HepG2 (cell line): ENCODE measurements at regions not wholly inside any gene's neighbourhood (a gene's known extent, or its start where the extent isn't known, plus 50 kb on each side); places are given as distances from the start of the nearest gene placed in this dataset.

Experiments
- ATAC-seq: fragments of 200-7000 bp; cut with Tn5 transposase; 3 replicates; pipeline ENCODE4 v1.9.1; 2020; ENCODE audit warnings: mild to moderate bottlenecking, moderate library complexity
- BruUV-seq: library from RNA; stranded (reverse); fragments of 400-500 nt; replicated peaks from 2 replicates; lab custom pipeline; 2021; lab: Mats Ljungman, UMichigan
- CTCF ChIA-PET: fragments of 300-600 bp; formaldehyde crosslinking; extraction: SDS; loops from one replicate; lab custom pipeline; 2021; ENCODE audit warnings: low total read pairs, inconsistent platforms, low intra/inter-chr PET ratio; lab: Yijun Ruan, JAX
- POLR2A ChIA-PET: fragments of 350-600 bp; sonication (Branson Sonifier 250); formaldehyde crosslinking; loops from one replicate; lab custom pipeline; 2020; ENCODE audit warnings: antibody characterized with exemption, inconsistent platforms; lab: Yijun Ruan, JAX
- DNase-seq: peaks from one replicate; pipeline ENCODE4 v3.0.0-alpha.2; 2015; ENCODE audit warnings: low spot score
- FAIRE-seq: peaks from 3 replicates; lab custom pipeline; 2011; peaks lifted over from hg19 to GRCh38; lab: Jason Lieb, UNC
- H2AFZ ChIP-seq: one replicate; pipeline ENCODE4 v1.6.1; 2011; ENCODE audit warnings: low read length, inconsistent platforms
- H3K27ac ChIP-seq: fragments of 300-600 bp; 3 replicates; pipeline ENCODE4 v1.8.0; 2011; ENCODE audit warnings: mixed run types, mild to moderate bottlenecking, mixed read lengths, low read length, inconsistent platforms; ENCODE audit not compliant: insufficient read depth; ENCODE audit errors: extremely low read length
- H3K27me3 ChIP-seq, 2 experiments: fragments of 200-600 bp in 1 of 2; 2 replicates in 1 of 2; 3 replicates in 1 of 2; pipeline versions ENCODE4 v1.6.0 to v1.8.0; 2011; ENCODE audit warnings: low read length in 2 of 2, mild to moderate bottlenecking in 2 of 2, moderate library complexity in 2 of 2, inconsistent platforms in 1 of 2; ENCODE audit not compliant: insufficient read depth in 2 of 2, control insufficient read depth in 1 of 2
- H3K36me3 ChIP-seq, 2 experiments: fragments of 200-600 bp in 1 of 2; replicated peaks in 1 of 2; 2 replicates in 1 of 2; 3 replicates in 1 of 2; pipeline versions ENCODE4 v1.5.1 to v1.8.0; 2011; ENCODE audit warnings: low read length in 2 of 2, inconsistent platforms in 1 of 2; ENCODE audit not compliant: insufficient read depth in 2 of 2, control insufficient read depth in 1 of 2
- H3K4me1 ChIP-seq: 2 replicates; pipeline ENCODE4 v1.5.1; 2012; ENCODE audit warnings: low read length, inconsistent platforms; ENCODE audit not compliant: insufficient read depth
- H3K4me2 ChIP-seq: 2 replicates; pipeline ENCODE4 v1.6.0; 2011; ENCODE audit warnings: low read depth, low read length, inconsistent platforms
- H3K4me3 ChIP-seq, 3 experiments: fragments of 200-600 bp in 1 of 3; sonication (generic), shearing (Covaris generic) in 1 of 3; replicated peaks in 1 of 3; 2 replicates each; pipeline ENCODE4 v1.5.1; 2011 to 2016; ENCODE audit warnings: low read length in 3 of 3, inconsistent platforms in 2 of 3, low read depth in 2 of 3, mild to moderate bottlenecking in 2 of 3, control low read depth in 1 of 3, mixed read lengths in 1 of 3; ENCODE audit not compliant: insufficient read depth in 1 of 3
- H3K79me2 ChIP-seq: one replicate; pipeline ENCODE4 v1.6.1; 2011; ENCODE audit warnings: low read length, inconsistent platforms; ENCODE audit not compliant: insufficient read depth
- H3K9ac ChIP-seq: 2 replicates; pipeline ENCODE4 v1.6.0; 2011; ENCODE audit warnings: mild to moderate bottlenecking, low read depth, low read length, inconsistent platforms; ENCODE audit not compliant: insufficient read depth
- H3K9me3 ChIP-seq: 2 replicates; pipeline ENCODE4 v1.5.1; 2012; ENCODE audit warnings: mild to moderate bottlenecking, low read length
- H4K20me1 ChIP-seq: 2 replicates; pipeline ENCODE4 v1.6.0; 2011; ENCODE audit warnings: inconsistent platforms, mild to moderate bottlenecking, low read length, moderate library complexity; ENCODE audit not compliant: insufficient read depth
- ARNTL ChIP-seq: sonication (generic); formaldehyde crosslinking; IDR thresholded peaks from 2 replicates; pipeline ENCODE4 v1.4.0; 2020; ENCODE audit warnings: mild to moderate bottlenecking, missing genetic modification reagents
- BHLHE40 ChIP-seq: IDR thresholded peaks from 2 replicates; pipeline ENCODE4 v1.6.1; 2011; ENCODE audit warnings: low read length, improper control_type of control experiment
- HDAC2 ChIP-seq: sonication (generic); formaldehyde crosslinking; IDR thresholded peaks from 2 replicates; pipeline ENCODE4 v1.4.0; 2020; ENCODE audit warnings: missing genetic modification reagents
- KMT2A ChIP-seq: sonication (generic); formaldehyde crosslinking; IDR thresholded peaks from 2 replicates; pipeline ENCODE4 v1.4.0; 2020; ENCODE audit warnings: missing genetic modification reagents
- NFATC3 ChIP-seq: sonication (generic); formaldehyde crosslinking; IDR thresholded peaks from 2 replicates; pipeline ENCODE4 v1.5.1; 2020; ENCODE audit warnings: mild to moderate bottlenecking, missing genetic modification reagents
- WIZ ChIP-seq: sonication (generic); formaldehyde crosslinking; IDR thresholded peaks from 2 replicates; pipeline ENCODE4 v1.5.1; 2020; ENCODE audit warnings: mild to moderate bottlenecking, missing genetic modification reagents
- ZNF543 ChIP-seq: sonication (generic); formaldehyde crosslinking; IDR thresholded peaks from 2 replicates; pipeline ENCODE4 v1.4.0; 2020; ENCODE audit warnings: mild to moderate bottlenecking, missing genetic modification reagents
- ZNF546 ChIP-seq: sonication (generic); formaldehyde crosslinking; conservative IDR thresholded peaks from 2 replicates; pipeline ENCODE4 v1.8.1; 2023; ENCODE audit warnings: mild to moderate bottlenecking, missing genetic modification reagents
- ZNF550 ChIP-seq: sonication (generic); formaldehyde crosslinking; IDR thresholded peaks from 2 replicates; pipeline ENCODE4 v1.4.0; 2020; ENCODE audit warnings: mild to moderate bottlenecking, missing genetic modification reagents, borderline replicate concordance
- ZNF562 ChIP-seq: sonication (generic); formaldehyde crosslinking; IDR thresholded peaks from 2 replicates; pipeline ENCODE4 v1.8.0; 2022; ENCODE audit warnings: missing genetic modification reagents, borderline replicate concordance
- WGBS: methylation state at CpG from one replicate; pipeline ENCODE4 v1.1.6; 2017; ENCODE audit warnings: low lambda C conversion rate; 5-methylcytosine and 5-hydroxymethylcytosine counted together
- in situ Hi-C: cut with HindIII; loops from 2 replicates; pipeline ENCODE4 v1.10.0; 2017; ENCODE audit warnings: low pct_unique_long_range_greater_than_20kb; ENCODE audit not compliant: extremely low pct_ligation_motif_present
- intact Hi-C: fragments of 100-400 bp; cut with micrococcal nuclease; formaldehyde crosslinking; loops from one replicate; pipeline ENCODE4 v1.10.0; 2022; ENCODE audit not compliant: unreplicated experiment
- TF ChIP-seq, protein P1 (sequence below): sonication (generic); formaldehyde crosslinking; IDR thresholded peaks from 2 replicates; pipeline ENCODE4 v1.8.1; 2023; ENCODE audit warnings: mild to moderate bottlenecking, moderate library complexity, missing genetic modification reagents
- TF ChIP-seq, protein P2 (sequence below): sonication (generic); formaldehyde crosslinking; IDR thresholded peaks from 2 replicates; pipeline ENCODE4 v1.4.0; 2020; ENCODE audit warnings: missing genetic modification reagents, borderline replicate concordance

DNA sequence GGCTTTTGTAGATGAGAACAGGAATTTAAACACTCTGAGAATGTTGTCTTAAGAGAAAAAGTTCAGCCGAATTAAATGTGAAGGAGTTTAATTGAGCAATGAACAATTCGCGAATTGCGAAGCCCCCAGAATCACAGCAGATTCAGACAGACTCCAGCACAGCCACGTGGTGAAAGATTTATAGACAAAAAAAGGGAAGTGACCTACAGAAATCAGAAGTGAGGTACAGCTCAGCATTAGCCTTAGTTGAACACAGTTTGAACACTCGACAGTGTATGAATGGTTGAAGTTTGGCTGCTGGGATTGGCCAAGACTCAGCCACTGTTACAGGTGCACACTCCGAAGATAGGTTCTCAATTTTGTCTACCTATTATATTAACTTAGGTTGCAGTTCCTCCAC lies 264.0 kb upstream of the CHST9 start:
- H3K4me3 ChIP-seq, result no peak overlapping the region
- no peaks in the 10 kb centered on the region for H3K27me3 ChIP-seq
- in situ Hi-C loops, result no loop called here
- FAIRE-seq, result no peak
- H3K79me2 ChIP-seq, result no peaks in the 10 kb centered on the region
- DNase-seq, result no peak
- no peak overlapping the region for H3K9ac ChIP-seq
- H3K9me3 ChIP-seq, result no peaks in the 10 kb centered on the region
- H3K4me2 ChIP-seq, result no peak overlapping the region
- 48% methylated on average over 6 of the region's 7 CpGs for WGBS
- intact Hi-C loops, result no loop called here
- no peak for ATAC-seq
- BruUV-seq, result no TSS peak
- no peaks in the 10 kb centered on the region for H3K4me1 ChIP-seq
- H2AFZ ChIP-seq, result no peak overlapping the region
- no peak overlapping the region for H3K27ac ChIP-seq
- H3K36me3 ChIP-seq, result no peaks in the 10 kb centered on the region
- ChIA-PET CTCF (no interaction called here), POLR2A (no interaction called here)
- TF ChIP-seq ZNF562 (CRISPR knock-in tag), result no peak
- TF ChIP-seq HDAC2 (CRISPR knock-in tag), result no peak
- H4K20me1 ChIP-seq, result no peaks in the 10 kb centered on the region

DNA sequence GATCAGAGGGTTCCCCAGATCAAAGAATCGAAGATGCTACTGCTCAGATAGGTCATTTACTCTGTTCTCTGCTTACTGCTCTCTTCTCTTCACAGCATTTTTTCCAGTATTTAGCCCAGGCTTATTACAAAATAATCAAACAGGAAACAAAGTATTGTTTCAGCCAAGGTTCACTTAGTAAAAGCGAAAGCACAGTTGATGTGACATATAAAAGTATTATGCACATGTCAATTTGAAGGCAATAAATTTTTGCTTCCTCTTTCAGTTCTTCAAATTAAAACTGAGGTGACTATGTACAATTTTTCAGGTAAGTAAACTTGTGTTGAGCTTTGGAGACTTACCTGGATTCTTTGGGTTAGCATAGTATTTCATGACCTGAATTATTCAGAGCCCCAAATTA lies 262.8 kb upstream of the CHST9 start:
- WGBS, result 22% methylated on average over 2 of the region's 2 CpGs
- no peak for DNase-seq

More for the DNA sequence above, 262.8 kb upstream of the CHST9 start:
- H3K27me3 ChIP-seq, result no peaks in the 10 kb centered on the region
- no peak for ATAC-seq
- no peak for FAIRE-seq
- H3K4me3 ChIP-seq, result no peak overlapping the region
- CTCF ChIA-PET, result no interaction called here
- POLR2A ChIA-PET, result no interaction called here
- BruUV-seq, result no TSS peak
- H3K79me2 ChIP-seq, result no peaks in the 10 kb centered on the region
- no peak overlapping the region for H3K27ac ChIP-seq
- H2AFZ ChIP-seq, result no peak overlapping the region
- H3K4me2 ChIP-seq, result no peak overlapping the region
- no peaks in the 10 kb centered on the region for H3K36me3 ChIP-seq
- H4K20me1 ChIP-seq, result no peaks in the 10 kb centered on the region
- TF ChIP-seq ZNF543 (CRISPR knock-in tag), result no peak
- no peak for TF ChIP-seq WIZ (CRISPR knock-in tag)
- TF ChIP-seq NFATC3 (CRISPR knock-in tag), result no peak
- TF ChIP-seq KMT2A, result no peak
- no peak for TF ChIP-seq BHLHE40
- TF ChIP-seq ZNF546 (CRISPR knock-in tag), result no peak
- no peak for TF ChIP-seq ARNTL
- TF ChIP-seq ZNF550 (CRISPR knock-in tag), result no peak
- TF ChIP-seq, protein P1, sequence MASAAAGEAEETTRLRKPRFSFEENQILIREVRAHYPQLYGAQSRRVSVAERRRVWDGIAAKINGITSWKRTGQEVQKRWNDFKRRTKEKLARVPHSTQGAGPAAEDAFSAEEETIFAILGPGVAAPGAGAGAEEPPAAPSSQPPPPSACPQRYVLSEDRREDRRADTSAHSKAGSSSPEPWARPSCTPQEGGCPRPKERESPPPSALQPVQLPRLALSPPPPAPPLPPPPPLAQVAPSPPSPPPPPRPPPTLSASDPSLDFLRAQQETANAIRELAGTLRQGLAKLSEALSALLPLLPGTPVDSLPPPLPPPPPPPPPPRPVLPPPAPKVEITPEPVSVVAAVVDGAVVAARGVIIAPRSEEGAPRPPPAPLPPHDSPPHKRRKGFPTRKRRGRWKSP (CRISPR knock-in tag), result no peak
- TF ChIP-seq, protein P2, sequence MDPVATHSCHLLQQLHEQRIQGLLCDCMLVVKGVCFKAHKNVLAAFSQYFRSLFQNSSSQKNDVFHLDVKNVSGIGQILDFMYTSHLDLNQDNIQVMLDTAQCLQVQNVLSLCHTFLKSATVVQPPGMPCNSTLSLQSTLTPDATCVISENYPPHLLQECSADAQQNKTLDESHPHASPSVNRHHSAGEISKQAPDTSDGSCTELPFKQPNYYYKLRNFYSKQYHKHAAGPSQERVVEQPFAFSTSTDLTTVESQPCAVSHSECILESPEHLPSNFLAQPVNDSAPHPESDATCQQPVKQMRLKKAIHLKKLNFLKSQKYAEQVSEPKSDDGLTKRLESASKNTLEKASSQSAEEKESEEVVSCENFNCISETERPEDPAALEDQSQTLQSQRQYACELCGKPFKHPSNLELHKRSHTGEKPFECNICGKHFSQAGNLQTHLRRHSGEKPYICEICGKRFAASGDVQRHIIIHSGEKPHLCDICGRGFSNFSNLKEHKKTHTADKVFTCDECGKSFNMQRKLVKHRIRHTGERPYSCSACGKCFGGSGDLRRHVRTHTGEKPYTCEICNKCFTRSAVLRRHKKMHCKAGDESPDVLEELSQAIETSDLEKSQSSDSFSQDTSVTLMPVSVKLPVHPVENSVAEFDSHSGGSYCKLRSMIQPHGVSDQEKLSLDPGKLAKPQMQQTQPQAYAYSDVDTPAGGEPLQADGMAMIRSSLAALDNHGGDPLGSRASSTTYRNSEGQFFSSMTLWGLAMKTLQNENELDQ (CRISPR knock-in tag), result no peak
- H3K9me3 ChIP-seq, result no peaks in the 10 kb centered on the region
- H3K9ac ChIP-seq, result no peak overlapping the region
- in situ Hi-C loops, result no loop called here
- intact Hi-C loops, result no loop called here
- H3K4me1 ChIP-seq, result no peaks in the 10 kb centered on the region
